ENCODE measurements at regions not wholly inside any gene's neighbourhood (a gene's known extent, or its start where the extent isn't known, plus 50 kb on each side); places are given as distances from the start of the nearest gene placed in this dataset.

- TF ChIP-seq CEBPB (IDR thresholded peaks at IDR 0.05; ENCODE audit: borderline replicate concordance in 1 of 2, low read depth in 2 of 2, low read length in 2 of 2) (no peak), FOXM1 (IDR thresholded peaks at IDR 0.05; ENCODE audit: low read depth, low read length) (no peak), RAD51 (IDR thresholded peaks at IDR 0.05) (no peak), BRCA1 (IDR thresholded peaks at IDR 0.05; ENCODE audit: low read depth, low read length) (no peak), EP300 (IDR thresholded peaks at IDR 0.05; ENCODE audit: borderline replicate concordance in 1 of 2, control insufficient read depth in 1 of 2, low read depth in 2 of 2, low read length in 2 of 2) (no peak), TCF3 (IDR thresholded peaks at IDR 0.05; ENCODE audit: borderline replicate concordance, insufficient read depth, low read depth, low read length) (no peak), MTA3 (IDR thresholded peaks at IDR 0.05; ENCODE audit: borderline replicate concordance, low read length) (no peak)
- TF ChIP-seq, protein P1, sequence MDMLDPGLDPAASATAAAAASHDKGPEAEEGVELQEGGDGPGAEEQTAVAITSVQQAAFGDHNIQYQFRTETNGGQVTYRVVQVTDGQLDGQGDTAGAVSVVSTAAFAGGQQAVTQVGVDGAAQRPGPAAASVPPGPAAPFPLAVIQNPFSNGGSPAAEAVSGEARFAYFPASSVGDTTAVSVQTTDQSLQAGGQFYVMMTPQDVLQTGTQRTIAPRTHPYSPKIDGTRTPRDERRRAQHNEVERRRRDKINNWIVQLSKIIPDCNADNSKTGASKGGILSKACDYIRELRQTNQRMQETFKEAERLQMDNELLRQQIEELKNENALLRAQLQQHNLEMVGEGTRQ (IDR thresholded peaks at IDR 0.05; ENCODE audit: borderline replicate concordance, low read depth, low read length): no peak
- TF ChIP-seq, protein P2, sequence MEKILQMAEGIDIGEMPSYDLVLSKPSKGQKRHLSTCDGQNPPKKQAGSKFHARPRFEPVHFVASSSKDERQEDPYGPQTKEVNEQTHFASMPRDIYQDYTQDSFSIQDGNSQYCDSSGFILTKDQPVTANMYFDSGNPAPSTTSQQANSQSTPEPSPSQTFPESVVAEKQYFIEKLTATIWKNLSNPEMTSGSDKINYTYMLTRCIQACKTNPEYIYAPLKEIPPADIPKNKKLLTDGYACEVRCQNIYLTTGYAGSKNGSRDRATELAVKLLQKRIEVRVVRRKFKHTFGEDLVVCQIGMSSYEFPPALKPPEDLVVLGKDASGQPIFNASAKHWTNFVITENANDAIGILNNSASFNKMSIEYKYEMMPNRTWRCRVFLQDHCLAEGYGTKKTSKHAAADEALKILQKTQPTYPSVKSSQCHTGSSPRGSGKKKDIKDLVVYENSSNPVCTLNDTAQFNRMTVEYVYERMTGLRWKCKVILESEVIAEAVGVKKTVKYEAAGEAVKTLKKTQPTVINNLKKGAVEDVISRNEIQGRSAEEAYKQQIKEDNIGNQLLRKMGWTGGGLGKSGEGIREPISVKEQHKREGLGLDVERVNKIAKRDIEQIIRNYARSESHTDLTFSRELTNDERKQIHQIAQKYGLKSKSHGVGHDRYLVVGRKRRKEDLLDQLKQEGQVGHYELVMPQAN (conservative IDR thresholded peaks at IDR 0.05): no peak
- TF ChIP-seq, protein P3, sequence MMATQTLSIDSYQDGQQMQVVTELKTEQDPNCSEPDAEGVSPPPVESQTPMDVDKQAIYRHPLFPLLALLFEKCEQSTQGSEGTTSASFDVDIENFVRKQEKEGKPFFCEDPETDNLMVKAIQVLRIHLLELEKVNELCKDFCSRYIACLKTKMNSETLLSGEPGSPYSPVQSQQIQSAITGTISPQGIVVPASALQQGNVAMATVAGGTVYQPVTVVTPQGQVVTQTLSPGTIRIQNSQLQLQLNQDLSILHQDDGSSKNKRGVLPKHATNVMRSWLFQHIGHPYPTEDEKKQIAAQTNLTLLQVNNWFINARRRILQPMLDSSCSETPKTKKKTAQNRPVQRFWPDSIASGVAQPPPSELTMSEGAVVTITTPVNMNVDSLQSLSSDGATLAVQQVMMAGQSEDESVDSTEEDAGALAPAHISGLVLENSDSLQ (IDR thresholded peaks at IDR 0.05): no peak
These were observed 292.7 kb downstream of the EMP1 start (continued) for GRCh38 chr12:13489246-13489645.

Data from GM12878 (cell line).